Glutamatergic neuron (in vitro differentiated cells): ENCODE measurements at regions not wholly inside any gene's neighbourhood (a gene's known extent, or its start where the extent isn't known, plus 50 kb on each side); places are given as distances from the start of the nearest gene placed in this dataset.

Source experiments
- DNase-seq: peaks from one replicate; pipeline ENCODE4 v3.0.0; 2022
- H3K27ac Mint-ChIP-seq: one replicate; pipeline ENCODE4 v1.8.0; 2020; ENCODE audit warnings: mild to moderate bottlenecking, mixed read lengths, inconsistent platforms; ENCODE audit not compliant: unreplicated experiment
- H3K27me3 Mint-ChIP-seq: one replicate; pipeline ENCODE4 v1.8.0; 2020; ENCODE audit warnings: mild to moderate bottlenecking, moderate library complexity, mixed read lengths, inconsistent platforms; ENCODE audit not compliant: unreplicated experiment
- H3K36me3 Mint-ChIP-seq: one replicate; pipeline ENCODE4 v1.8.0; 2020; ENCODE audit warnings: mild to moderate bottlenecking, mixed read lengths, inconsistent platforms; ENCODE audit not compliant: unreplicated experiment
- H3K4me1 Mint-ChIP-seq: one replicate; pipeline ENCODE4 v1.8.0; 2020; ENCODE audit warnings: mild to moderate bottlenecking, low read depth, mixed read lengths, inconsistent platforms; ENCODE audit not compliant: unreplicated experiment
- H3K4me3 Mint-ChIP-seq: one replicate; pipeline ENCODE4 v1.8.0; 2020; ENCODE audit warnings: mild to moderate bottlenecking, mixed read lengths, inconsistent platforms; ENCODE audit not compliant: unreplicated experiment
- H3K9me3 Mint-ChIP-seq: one replicate; pipeline ENCODE4 v1.8.0; 2020; ENCODE audit warnings: mild to moderate bottlenecking, moderate library complexity, mixed read lengths, inconsistent platforms; ENCODE audit not compliant: unreplicated experiment
- CTCF ChIP-seq: fragments of 200-600 bp; sonication (generic); IDR thresholded peaks from one replicate; pipeline ENCODE4 v1.5.0; 2021; ENCODE audit not compliant: partially characterized antibody, unreplicated experiment

- no peaks in the 10 kb centered on the region for H3K36me3 Mint-ChIP-seq
- H3K4me3 Mint-ChIP-seq: no peak overlapping the region
- H3K9me3 Mint-ChIP-seq: no peaks in the 10 kb centered on the region
- TF ChIP-seq CTCF: no peak
- no peaks in the 10 kb centered on the region for H3K27me3 Mint-ChIP-seq
- H3K4me1 Mint-ChIP-seq: no peaks in the 10 kb centered on the region
- no peak overlapping the region for H3K27ac Mint-ChIP-seq
- no peak for DNase-seq
Measured at GRCh38 chr10:4093438-4093837, 308.4 kb upstream of the KLF6 start.

GRCh38 chr10:4088354-4089066 lies 303.5 kb upstream of the KLF6 start:
- TF ChIP-seq CTCF: no peak
- Mint-ChIP-seq H3K9me3 (no peaks in the 10 kb centered on the region), H3K4me1 (no peaks in the 10 kb centered on the region), H3K27me3 (no peaks in the 10 kb centered on the region), H3K27ac (no peak overlapping the region), H3K4me3 (no peak overlapping the region), H3K36me3 (no peaks in the 10 kb centered on the region)
- DNase-seq: no peak

GRCh38 chr10:4086131-4086898 lies 301.3 kb upstream of the KLF6 start:
- Mint-ChIP-seq H3K9me3 (no peaks in the 10 kb centered on the region), H3K4me3 (no peak overlapping the region), H3K27me3 (no peaks in the 10 kb centered on the region), H3K27ac (no peak overlapping the region), H3K4me1 (no peaks in the 10 kb centered on the region), H3K36me3 (no peaks in the 10 kb centered on the region)
- DNase-seq: no peak
- TF ChIP-seq CTCF: no peak

- Mint-ChIP-seq H3K27me3 (no peaks in the 10 kb centered on the region), H3K4me1 (no peaks in the 10 kb centered on the region), H3K4me3 (no peak overlapping the region), H3K27ac (no peak overlapping the region), H3K36me3 (no peaks in the 10 kb centered on the region), H3K9me3 (no peaks in the 10 kb centered on the region)
- no peak for TF ChIP-seq CTCF
- no peak for DNase-seq
Measured at GRCh38 chr10:4083509-4084003, 298.5 kb upstream of the KLF6 start.

GRCh38 chr10:4082861-4083260 lies 297.9 kb upstream of the KLF6 start:
- no peaks in the 10 kb centered on the region for H3K9me3 Mint-ChIP-seq
- TF ChIP-seq CTCF: no peak
- no peak overlapping the region for H3K27ac Mint-ChIP-seq
- no peaks in the 10 kb centered on the region for H3K36me3 Mint-ChIP-seq
- DNase-seq: no peak
- no peak overlapping the region for H3K4me3 Mint-ChIP-seq
- no peaks in the 10 kb centered on the region for H3K4me1 Mint-ChIP-seq
- H3K27me3 Mint-ChIP-seq: no peaks in the 10 kb centered on the region
